Natural killer cell treated with Interleukin-12 subunit alpha and Interleukin-12 subunit beta and Interleukin-15 and Interleukin-18, amount 100 ng/mL, for 72 hours (primary cell): ENCODE measurements at regions not wholly inside any gene's neighbourhood (a gene's known extent, or its start where the extent isn't known, plus 50 kb on each side); places are given as distances from the start of the nearest gene placed in this dataset.
"Not testable (repeated sequence)": the region's sequence is repeated elsewhere in the genome, so short reads cannot be mapped to it uniquely, and the experiment has no call there.

Experiments
- ATAC-seq, 2 donors: fragments of 150-1000 bp; cut with Tn5 transposase in 1 of 2; sonication (Bioruptor Pico), chemical (Tn5 transposase) in 1 of 2; 2 replicates each; pipeline ENCODE4 v1.10.0; 2021
- DNase-seq: peaks from one replicate; pipeline ENCODE4 v3.0.0; 2022; ENCODE audit warnings: low spot score
- H3K27ac Mint-ChIP-seq, 2 donors: 1 replicate in 1 of 2; 2 replicates in 1 of 2; pipeline ENCODE4 v1.8.0; 2022; ENCODE audit warnings: mixed read lengths in 2 of 2, mild to moderate bottlenecking in 1 of 2, moderate library complexity in 1 of 2
- H3K27me3 Mint-ChIP-seq, 2 donors: 1 replicate in 1 of 2; 2 replicates in 1 of 2; pipeline ENCODE4 v1.8.0; 2022; ENCODE audit warnings: mixed read lengths in 2 of 2
- H3K36me3 Mint-ChIP-seq: one replicate; pipeline ENCODE4 v1.8.0; 2022; ENCODE audit warnings: mixed read lengths
- H3K4me1 Mint-ChIP-seq, 2 donors: 1 replicate in 1 of 2; 2 replicates in 1 of 2; pipeline ENCODE4 v1.8.0; 2022; ENCODE audit warnings: low read depth in 2 of 2, mixed read lengths in 2 of 2, mild to moderate bottlenecking in 1 of 2
- H3K4me3 Mint-ChIP-seq: one replicate; pipeline ENCODE4 v1.8.0; 2022; ENCODE audit warnings: mixed read lengths
- H3K9me3 Mint-ChIP-seq: 2 replicates; pipeline ENCODE4 v1.8.0; 2022; ENCODE audit warnings: mixed read lengths

DNA sequence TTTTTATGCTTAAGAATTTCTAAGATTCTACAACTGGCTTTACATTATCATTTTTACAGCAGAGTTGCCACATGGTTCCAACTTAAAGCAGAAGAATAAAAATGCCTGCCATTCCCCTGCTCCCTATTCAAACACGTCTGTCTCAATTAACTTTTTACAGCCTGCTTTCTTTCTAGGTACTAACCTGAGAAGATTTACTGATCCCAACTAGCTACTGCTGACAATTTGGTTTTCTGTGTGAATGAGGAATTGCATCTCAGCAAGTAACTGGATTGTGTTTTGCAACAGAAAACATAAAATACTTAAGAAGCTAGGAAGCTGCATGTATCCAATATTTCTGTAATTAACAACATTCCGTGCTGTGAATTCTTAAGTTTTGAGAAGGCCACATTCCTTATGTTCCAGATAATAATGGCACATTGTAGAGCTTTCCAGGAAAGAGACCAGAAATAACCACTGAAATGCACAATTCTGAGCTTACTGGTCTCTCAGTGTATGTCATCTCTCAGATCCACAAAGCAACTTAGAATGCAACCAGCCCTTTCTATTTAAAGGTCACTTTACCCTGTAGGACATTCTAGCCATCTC, 306.8 kb upstream of the NMUR2 start:
- H3K4me1 Mint-ChIP-seq = no peaks in the 10 kb centered on the region
- H3K9me3 Mint-ChIP-seq = peaks cover 10% of the 10 kb centered on the region
- H3K36me3 Mint-ChIP-seq = no peaks in the 10 kb centered on the region
- ATAC-seq (no peak), DNase-seq (no peak)
- H3K27me3 Mint-ChIP-seq = no peaks in the 10 kb centered on the region
- no peak overlapping the region for H3K27ac Mint-ChIP-seq
- no peak overlapping the region for H3K4me3 Mint-ChIP-seq

DNA sequence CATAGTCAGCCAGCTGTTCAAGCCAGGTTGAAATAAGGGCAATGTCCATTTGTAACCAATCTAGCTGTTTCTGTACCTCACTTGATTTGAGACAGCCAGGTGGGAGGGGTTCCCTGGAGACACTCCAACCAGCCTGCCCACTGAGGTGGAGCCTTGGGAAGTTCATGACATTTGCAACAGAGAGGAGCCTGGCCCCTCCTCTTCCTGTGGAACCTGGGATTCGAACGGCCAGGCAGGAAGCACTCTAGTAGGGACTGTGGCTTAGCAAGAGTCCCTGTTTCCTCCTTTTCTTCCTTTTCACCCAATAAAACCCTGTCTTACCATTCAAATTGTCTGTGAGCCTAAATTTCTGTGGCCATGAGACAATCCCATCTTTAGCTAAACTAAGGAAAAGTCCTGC, 312.3 kb upstream of the NMUR2 start:
- DNase-seq (no peak), ATAC-seq (no peak)
- H3K4me1 Mint-ChIP-seq = no peaks in the 10 kb centered on the region
- H3K9me3 Mint-ChIP-seq = peaks cover 9% of the 10 kb centered on the region
- H3K4me3 Mint-ChIP-seq = no peak overlapping the region
- H3K36me3 Mint-ChIP-seq = no peaks in the 10 kb centered on the region
- H3K27me3 Mint-ChIP-seq = no peaks in the 10 kb centered on the region
- no peak overlapping the region for H3K27ac Mint-ChIP-seq

DNA sequence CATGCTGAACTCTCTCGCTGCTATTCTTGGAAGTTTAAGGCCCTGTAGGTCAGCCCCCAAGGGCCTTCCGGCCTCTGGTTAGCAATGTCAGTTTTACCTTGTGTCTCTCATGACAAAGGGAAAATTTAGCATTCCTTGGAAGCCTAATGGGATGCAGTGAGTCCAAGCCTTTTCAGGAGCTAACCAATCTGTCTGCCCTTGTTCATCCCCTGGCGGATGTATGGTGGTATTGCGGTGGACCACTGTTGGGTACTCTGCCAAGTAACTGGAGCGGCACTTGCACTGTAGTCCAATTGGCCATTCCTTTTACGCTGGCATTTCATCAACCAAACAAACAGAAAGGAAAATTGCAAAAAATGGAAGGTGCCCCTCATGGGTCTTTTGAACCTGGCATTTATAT, 318.4 kb upstream of the NMUR2 start:
- no peaks in the 10 kb centered on the region for H3K4me1 Mint-ChIP-seq
- no peak overlapping the region for H3K4me3 Mint-ChIP-seq
- H3K9me3 Mint-ChIP-seq = peaks cover 5% of the 10 kb centered on the region
- ATAC-seq (no peak), DNase-seq (no peak)
- no peak overlapping the region for H3K27ac Mint-ChIP-seq
- no peaks in the 10 kb centered on the region for H3K27me3 Mint-ChIP-seq
- H3K36me3 Mint-ChIP-seq = no peaks in the 10 kb centered on the region

DNA sequence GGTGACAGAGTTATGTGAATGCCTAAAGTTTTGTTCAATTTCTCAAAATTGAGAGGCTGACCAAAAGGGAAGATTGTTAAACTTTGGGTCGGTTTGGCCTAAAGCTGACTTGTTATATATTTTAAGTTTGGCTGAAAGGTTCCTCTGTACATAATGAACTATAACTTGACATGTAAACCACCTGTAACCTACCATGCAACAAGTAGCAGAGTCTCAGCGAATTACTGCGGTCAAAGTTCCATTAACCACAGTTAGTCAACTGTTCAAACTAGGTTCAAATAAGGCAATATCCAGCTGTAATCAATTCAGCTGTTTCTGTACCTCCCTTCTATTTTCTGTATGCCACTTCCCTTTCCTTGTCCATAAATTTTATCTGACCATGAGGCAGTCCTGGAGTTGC, 325.1 kb upstream of the NMUR2 start:
- ATAC-seq = no peak
- no peaks in the 10 kb centered on the region for H3K27me3 Mint-ChIP-seq

DNA sequence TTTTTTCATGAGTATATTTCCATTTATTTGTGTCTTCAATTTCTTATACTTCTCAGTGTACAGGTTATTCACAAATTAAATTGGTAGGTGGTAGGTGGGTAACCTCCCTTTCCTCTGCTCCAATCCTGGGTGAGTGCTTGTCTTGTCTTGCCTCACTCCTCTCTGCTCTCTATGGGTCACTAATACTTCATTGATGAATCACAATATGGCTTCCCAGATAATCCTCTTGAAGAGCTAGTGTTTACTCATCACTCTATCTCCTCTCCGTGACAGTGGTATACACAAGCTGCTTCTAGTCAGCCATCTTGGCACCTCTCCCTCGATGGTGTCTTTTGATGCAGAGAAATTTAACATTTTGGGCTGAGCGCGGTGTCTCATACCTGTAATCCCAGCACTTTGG, 331.8 kb upstream of the NMUR2 start:
- no peak overlapping the region for H3K4me3 Mint-ChIP-seq
- H3K4me1 Mint-ChIP-seq = no peaks in the 10 kb centered on the region
- ATAC-seq = no peak
- H3K27me3 Mint-ChIP-seq = no peaks in the 10 kb centered on the region
- no peak overlapping the region for H3K27ac Mint-ChIP-seq
- DNase-seq = no peak
- H3K9me3 Mint-ChIP-seq = peaks cover 19% of the 10 kb centered on the region
- peaks cover 10% of the 10 kb centered on the region for H3K36me3 Mint-ChIP-seq

More for the DNA sequence above, 325.1 kb upstream of the NMUR2 start:
- Mint-ChIP-seq H3K36me3 (no peaks in the 10 kb centered on the region), H3K9me3 (peaks cover 4% of the 10 kb centered on the region), H3K4me3 (no peak overlapping the region), H3K27ac (no peak overlapping the region), H3K4me1 (no peaks in the 10 kb centered on the region)
- DNase-seq = no peak

DNA sequence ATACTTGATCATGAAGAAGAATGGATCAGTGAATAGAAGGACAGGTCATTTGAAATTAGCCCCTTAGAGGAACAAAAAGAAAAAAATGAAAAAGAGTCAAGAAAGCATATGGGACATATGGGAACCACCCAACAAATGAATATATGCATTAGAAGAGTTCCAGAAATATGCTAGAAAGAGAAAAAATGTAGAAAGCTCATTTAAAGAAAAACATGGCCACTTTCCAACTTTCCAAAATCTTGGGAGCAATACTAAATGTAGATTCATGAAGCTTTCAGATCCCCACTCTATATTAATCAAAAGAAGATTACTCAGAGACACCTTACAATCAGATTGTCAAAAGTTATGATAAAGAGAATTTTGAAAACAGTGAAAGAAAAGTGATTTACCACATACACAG, 334.8 kb upstream of the NMUR2 start:
- Mint-ChIP-seq H3K36me3 (peaks cover 10% of the 10 kb centered on the region), H3K27ac (no peak overlapping the region), H3K27me3 (no peaks in the 10 kb centered on the region), H3K4me1 (no peaks in the 10 kb centered on the region), H3K4me3 (no peak overlapping the region), H3K9me3 (peaks cover 19% of the 10 kb centered on the region)
- DNase-seq (no peak), ATAC-seq (no peak)

DNA sequence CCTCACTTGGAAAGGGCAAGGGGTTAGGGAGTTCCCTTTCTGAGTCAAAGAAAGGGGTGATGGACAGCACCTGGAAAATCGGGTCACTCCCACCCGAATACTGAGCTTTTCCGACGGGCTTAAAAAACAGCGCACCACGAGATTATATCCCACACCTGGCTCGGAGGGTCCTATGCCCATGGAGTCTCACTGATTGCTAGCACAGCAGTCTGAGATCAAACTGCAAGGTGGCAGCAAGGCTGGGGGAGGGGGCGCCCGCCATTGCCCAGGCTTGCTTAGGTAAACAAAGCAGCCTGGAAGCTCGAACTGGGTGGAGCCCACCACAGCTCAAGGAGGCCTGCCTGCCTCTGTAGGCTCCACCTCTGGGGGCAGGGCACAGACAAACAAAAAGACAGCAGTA, 336.0 kb upstream of the NMUR2 start:
- not testable (repeated sequence) for H3K4me3 Mint-ChIP-seq, H3K36me3 Mint-ChIP-seq, DNase-seq, H3K27ac Mint-ChIP-seq, ATAC-seq, H3K4me1 Mint-ChIP-seq, H3K27me3 Mint-ChIP-seq
- H3K9me3 Mint-ChIP-seq = peaks cover 14% of the 10 kb centered on the region

DNA sequence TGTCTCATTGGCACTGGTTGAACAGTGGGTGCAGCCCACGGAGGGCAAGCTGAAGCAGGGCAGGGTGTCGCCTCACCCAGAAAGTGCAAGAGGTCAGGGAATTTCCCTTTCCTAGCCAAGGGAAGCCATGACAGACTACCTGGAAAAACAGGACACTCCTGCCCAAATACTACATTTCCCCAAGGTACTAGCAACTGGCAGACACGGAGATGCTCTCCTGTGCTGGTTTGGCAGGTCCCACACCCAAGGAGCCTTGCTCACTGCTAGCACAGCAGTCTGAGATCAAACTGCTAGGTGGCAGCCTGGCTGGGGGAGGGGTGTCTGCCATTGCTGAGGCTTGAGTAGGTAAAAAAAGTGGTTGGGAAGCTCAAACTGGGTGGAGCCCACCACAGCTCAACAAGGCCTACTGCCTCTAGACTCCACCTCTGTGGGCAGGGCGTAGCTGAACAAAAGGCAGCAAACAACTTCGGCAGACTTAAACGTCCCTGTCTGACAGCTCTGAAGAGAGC, 382.7 kb upstream of the NMUR2 start:
- H3K4me3 Mint-ChIP-seq, DNase-seq, H3K27ac Mint-ChIP-seq, H3K4me1 Mint-ChIP-seq, ATAC-seq, H3K36me3 Mint-ChIP-seq, H3K27me3 Mint-ChIP-seq: not testable (repeated sequence)
- H3K9me3 Mint-ChIP-seq = peaks cover 32% of the 10 kb centered on the region

DNA sequence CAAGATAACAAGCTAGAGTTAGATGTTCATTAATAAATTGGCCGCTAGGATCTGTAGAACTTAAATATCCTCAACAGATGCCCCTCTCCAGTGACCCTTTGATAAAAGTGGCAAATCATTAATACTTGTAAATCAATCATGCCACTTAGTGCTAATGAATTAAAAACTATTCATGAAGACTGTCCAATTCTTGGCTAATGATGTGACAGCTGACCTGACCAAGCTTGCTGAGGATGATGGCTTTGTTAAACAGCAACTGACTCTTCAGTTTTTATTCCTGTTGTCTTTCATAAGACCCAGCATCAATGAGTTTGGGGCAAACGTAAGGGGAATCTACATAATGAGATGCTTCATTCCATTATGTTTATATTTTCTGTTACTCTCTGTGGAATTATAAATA, 396.8 kb upstream of the NMUR2 start:
- Mint-ChIP-seq H3K9me3 (peaks cover 2% of the 10 kb centered on the region), H3K4me3 (no peak overlapping the region), H3K4me1 (no peaks in the 10 kb centered on the region), H3K27me3 (no peaks in the 10 kb centered on the region), H3K27ac (no peak overlapping the region), H3K36me3 (no peaks in the 10 kb centered on the region)
- ATAC-seq (no peak), DNase-seq (no peak)

DNA sequence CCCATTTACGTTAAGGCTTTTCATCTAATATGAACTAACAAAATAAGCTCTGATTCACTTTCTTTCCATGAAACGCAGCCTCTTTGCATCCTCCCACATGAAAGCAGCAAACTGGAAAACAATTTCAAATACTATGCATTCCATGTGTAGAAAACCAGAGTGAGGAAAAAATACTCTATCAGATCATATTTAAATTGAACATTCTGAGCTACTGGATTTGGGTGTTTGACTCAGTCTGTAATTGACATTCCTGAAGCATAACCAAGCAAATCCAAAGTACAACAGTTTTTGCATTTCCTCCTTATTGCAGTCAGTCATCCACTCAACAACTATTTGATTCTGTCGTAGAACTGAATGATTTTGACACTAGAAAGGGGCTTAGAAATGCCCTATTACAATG, 399.1 kb upstream of the NMUR2 start:
- no peaks in the 10 kb centered on the region for H3K27me3 Mint-ChIP-seq
- H3K9me3 Mint-ChIP-seq = peaks cover 5% of the 10 kb centered on the region
- DNase-seq (no peak), ATAC-seq (no peak)
- H3K36me3 Mint-ChIP-seq = no peaks in the 10 kb centered on the region
- H3K4me1 Mint-ChIP-seq = no peaks in the 10 kb centered on the region
- no peak overlapping the region for H3K4me3 Mint-ChIP-seq
- H3K27ac Mint-ChIP-seq = no peak overlapping the region

DNA sequence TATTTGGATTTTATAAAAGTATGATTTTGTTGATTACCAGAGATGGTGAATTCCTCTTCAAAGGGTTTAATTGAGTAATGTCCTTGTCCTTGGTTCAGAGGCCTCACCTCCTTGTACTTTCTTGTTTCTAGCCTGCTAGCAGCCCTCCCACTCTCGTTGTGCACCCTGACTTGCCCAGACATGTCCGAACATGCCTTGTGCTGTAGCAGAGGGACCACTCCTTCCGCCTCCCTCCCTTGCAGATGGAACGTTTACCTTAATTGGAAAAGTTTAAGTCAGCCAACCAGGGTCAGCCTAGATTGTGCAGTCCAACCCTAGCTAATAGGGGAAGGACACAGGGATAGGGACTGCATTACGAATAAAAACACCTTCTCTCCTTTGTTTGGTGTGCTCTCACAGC, 406.9 kb upstream of the NMUR2 start:
- no peaks in the 10 kb centered on the region for H3K4me1 Mint-ChIP-seq
- DNase-seq (no peak), ATAC-seq (no peak)
- no peak overlapping the region for H3K4me3 Mint-ChIP-seq
- H3K27ac Mint-ChIP-seq = no peak overlapping the region
- H3K36me3 Mint-ChIP-seq = no peaks in the 10 kb centered on the region
- peaks cover 2% of the 10 kb centered on the region for H3K9me3 Mint-ChIP-seq
- no peaks in the 10 kb centered on the region for H3K27me3 Mint-ChIP-seq

DNA sequence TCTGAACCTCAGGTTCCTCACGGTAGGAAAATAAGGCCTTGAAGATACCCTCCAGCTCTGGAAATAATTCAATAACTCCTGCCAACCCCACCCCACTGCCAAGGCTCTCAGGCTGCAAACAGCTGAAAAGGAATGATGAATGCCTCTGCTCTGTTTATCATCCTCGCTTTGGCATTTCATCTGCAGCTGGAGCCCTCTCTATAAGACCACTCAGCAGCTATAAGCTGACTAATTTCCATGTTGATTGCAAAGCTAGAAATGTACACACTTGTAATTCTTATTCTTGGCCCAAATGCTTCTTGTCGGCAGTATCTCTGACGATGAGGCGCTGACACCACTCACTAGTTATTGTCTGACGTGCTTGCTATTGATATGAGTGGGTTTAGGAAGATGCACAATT, 408.4 kb upstream of the NMUR2 start:
- no peak overlapping the region for H3K4me3 Mint-ChIP-seq
- H3K27ac Mint-ChIP-seq = no peak overlapping the region
- peaks cover 4% of the 10 kb centered on the region for H3K9me3 Mint-ChIP-seq
- ATAC-seq (no peak), DNase-seq (no peak)
- H3K27me3 Mint-ChIP-seq = no peaks in the 10 kb centered on the region
- H3K36me3 Mint-ChIP-seq = no peaks in the 10 kb centered on the region
- no peaks in the 10 kb centered on the region for H3K4me1 Mint-ChIP-seq

DNA sequence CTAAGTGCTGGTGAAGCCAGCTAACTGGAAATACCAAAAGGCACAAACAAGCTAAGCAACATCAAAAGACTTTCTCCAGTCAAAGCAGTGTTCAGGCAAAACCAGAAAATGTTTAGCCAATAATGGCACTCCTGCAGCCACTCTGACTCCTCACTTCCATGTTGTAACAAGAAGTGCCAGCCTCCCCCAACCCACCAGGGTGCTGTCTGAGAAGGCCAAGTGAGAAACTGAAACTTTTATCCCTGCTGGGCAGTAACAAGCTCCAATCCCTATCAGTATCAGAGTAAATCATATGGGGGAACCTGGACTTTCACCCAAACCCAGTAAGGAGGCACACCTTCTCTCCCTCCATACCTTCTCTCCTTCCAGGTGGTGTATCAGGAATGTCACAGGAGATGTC, 414.8 kb upstream of the NMUR2 start:
- Mint-ChIP-seq H3K27me3 (no peaks in the 10 kb centered on the region), H3K27ac (no peak overlapping the region), H3K4me3 (no peak overlapping the region), H3K4me1 (no peaks in the 10 kb centered on the region), H3K9me3 (peaks cover 11% of the 10 kb centered on the region), H3K36me3 (no peaks in the 10 kb centered on the region)
- DNase-seq (no peak), ATAC-seq (no peak)

DNA sequence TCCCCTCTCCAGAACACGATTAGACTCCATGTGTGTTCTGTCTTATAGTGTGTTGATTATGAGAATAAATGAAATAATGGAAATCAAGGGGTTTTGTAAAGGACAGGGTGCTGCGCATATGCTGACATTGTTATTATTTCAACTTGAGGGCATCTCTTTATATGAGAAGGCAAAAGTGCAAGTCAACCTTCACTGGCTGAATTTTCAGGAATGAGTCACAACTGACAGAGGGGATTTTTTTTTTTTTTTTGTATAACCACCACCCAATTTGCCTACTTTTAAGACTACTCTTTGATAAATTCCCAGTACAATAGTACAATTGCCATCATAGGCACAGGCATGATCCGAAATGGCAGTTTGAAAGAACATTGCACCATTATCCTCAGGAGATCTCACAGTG, 419.2 kb upstream of the NMUR2 start:
- no peaks in the 10 kb centered on the region for H3K27me3 Mint-ChIP-seq
- H3K36me3 Mint-ChIP-seq = no peaks in the 10 kb centered on the region
- peaks cover 26% of the 10 kb centered on the region for H3K9me3 Mint-ChIP-seq
- no peaks in the 10 kb centered on the region for H3K4me1 Mint-ChIP-seq
- H3K4me3 Mint-ChIP-seq = no peak overlapping the region
- DNase-seq = no peak
- H3K27ac Mint-ChIP-seq = no peak overlapping the region
- ATAC-seq = no peak

DNA sequence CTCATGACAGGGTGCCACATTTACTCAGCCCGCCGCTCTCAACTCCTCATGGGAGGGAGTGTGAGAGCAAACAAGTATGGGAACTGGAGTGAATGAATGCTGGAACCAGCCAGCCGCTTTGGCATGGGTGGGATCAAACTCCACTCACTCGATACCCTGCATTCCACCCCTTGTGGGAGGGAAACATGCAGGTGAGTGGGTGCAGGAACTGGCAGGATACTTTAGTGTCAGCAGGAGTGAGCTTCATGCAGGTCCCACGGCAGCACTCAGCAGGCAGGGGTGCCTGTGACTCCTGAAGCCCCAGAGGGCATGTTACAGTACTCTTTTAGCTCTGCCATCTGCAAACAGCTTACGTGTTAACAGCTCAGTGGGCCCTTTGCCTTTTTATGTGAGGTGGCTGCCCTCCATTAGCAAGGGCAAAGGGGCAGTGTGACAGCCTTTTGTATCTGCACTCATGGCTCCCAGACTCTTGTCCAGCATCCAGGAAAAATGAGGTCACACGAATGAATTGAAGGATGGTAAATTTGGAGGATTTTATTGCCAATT, 433.2 kb upstream of the NMUR2 start:
- ATAC-seq = no peak
- DNase-seq = no peak
- no peak overlapping the region for H3K4me3 Mint-ChIP-seq
- no peak overlapping the region for H3K27ac Mint-ChIP-seq
- H3K27me3 Mint-ChIP-seq = no peaks in the 10 kb centered on the region
- no peaks in the 10 kb centered on the region for H3K36me3 Mint-ChIP-seq
- H3K9me3 Mint-ChIP-seq = peaks cover 8% of the 10 kb centered on the region
- H3K4me1 Mint-ChIP-seq = no peaks in the 10 kb centered on the region
